ENCODE measurements at regions not wholly inside any gene's neighbourhood (a gene's known extent, or its start where the extent isn't known, plus 50 kb on each side); places are given as distances from the start of the nearest gene placed in this dataset.

- POLR2A ChIA-PET (ENCODE audit: partially characterized antibody): no interaction called here
- Histone ChIP-seq H3K36me3 (ENCODE audit: insufficient read depth, low read length) (no peaks in the 10 kb centered on the region), H3K27ac (ENCODE audit: low read depth, low read length) (no peak overlapping the region), H3K4me3 (ENCODE audit: low read length in 2 of 2) (no peak overlapping the region), H3K27me3 (ENCODE audit: insufficient read depth, low read length) (no peaks in the 10 kb centered on the region), H3K9me3 (ENCODE audit: control insufficient read depth in 1 of 2, low read length in 2 of 2) (no peaks in the 10 kb centered on the region), H3K4me1 (ENCODE audit: insufficient read depth, low read length) (no peaks in the 10 kb centered on the region)
- Mint-ChIP-seq H3K9me3 (peaks cover 4 to 51% (median 19%) of the 10 kb centered on the region in 8 donors), H3K36me3 (no peaks in the 10 kb centered on the region), H3K4me3 (no peak overlapping the region), H3K4me1 (no peaks in the 10 kb centered on the region), H3K27me3 (peaks cover 0 to 1% of the 10 kb centered on the region in 2 donors), H3K27ac (no peak overlapping the region)
- DNase-seq: no peak
- intact Hi-C loops (cut with micrococcal nuclease): no loop called here
- CTCF ChIA-PET (ENCODE audit: partially characterized antibody): no interaction called here
Observed at GRCh38 chr10:44704616-44705015, 206.5 kb upstream of the TMEM72 start.

- Mint-ChIP-seq H3K9me3 (peaks cover 6 to 35% (median 18%) of the 10 kb centered on the region in 8 donors), H3K4me3 (no peak overlapping the region), H3K27me3 (peaks cover 0 to 3% of the 10 kb centered on the region in 2 donors), H3K27ac (no peak overlapping the region), H3K4me1 (no peaks in the 10 kb centered on the region), H3K36me3 (no peaks in the 10 kb centered on the region)
- ChIA-PET POLR2A (ENCODE audit: partially characterized antibody) (no interaction called here), CTCF (ENCODE audit: partially characterized antibody) (no interaction called here)
- no peak for DNase-seq
- no peaks in the 10 kb centered on the region for H3K36me3 ChIP-seq (ENCODE audit: insufficient read depth, low read length)
- intact Hi-C loops (cut with micrococcal nuclease): no loop called here
- H3K27ac ChIP-seq (ENCODE audit: low read depth, low read length): no peak overlapping the region
- H3K4me3 ChIP-seq (ENCODE audit: low read length in 2 of 2): no peak overlapping the region
- H3K9me3 ChIP-seq (ENCODE audit: control insufficient read depth in 1 of 2, low read length in 2 of 2): no peaks in the 10 kb centered on the region
- no peaks in the 10 kb centered on the region for H3K27me3 ChIP-seq (ENCODE audit: insufficient read depth, low read length)
- no peaks in the 10 kb centered on the region for H3K4me1 ChIP-seq (ENCODE audit: insufficient read depth, low read length)
Observed at GRCh38 chr10:44706745-44707144, 204.4 kb upstream of the TMEM72 start.

- H3K27ac Mint-ChIP-seq: no peak overlapping the region
- no peaks in the 10 kb centered on the region for H3K36me3 Mint-ChIP-seq
- H3K4me3 Mint-ChIP-seq: no peak overlapping the region
- H3K27me3 Mint-ChIP-seq: peaks cover 2 to 3% of the 10 kb centered on the region in 2 donors
- H3K4me1 Mint-ChIP-seq: no peaks in the 10 kb centered on the region
- POLR2A ChIA-PET (ENCODE audit: partially characterized antibody): no interaction called here
- H3K27me3 ChIP-seq (ENCODE audit: insufficient read depth, low read length): no peaks in the 10 kb centered on the region
- no peak overlapping the region for H3K4me3 ChIP-seq (ENCODE audit: low read length in 2 of 2)
- CTCF ChIA-PET (ENCODE audit: partially characterized antibody): no interaction called here
- no peak for DNase-seq
- no peaks in the 10 kb centered on the region for H3K4me1 ChIP-seq (ENCODE audit: insufficient read depth, low read length)
- H3K27ac ChIP-seq (ENCODE audit: low read depth, low read length): no peak overlapping the region
- H3K36me3 ChIP-seq (ENCODE audit: insufficient read depth, low read length): no peaks in the 10 kb centered on the region
- H3K9me3 Mint-ChIP-seq: peaks cover 0 to 4% (median 1%) of the 10 kb centered on the region in 8 donors
- intact Hi-C loops (cut with micrococcal nuclease): no loop called here
- H3K9me3 ChIP-seq (ENCODE audit: control insufficient read depth in 1 of 2, low read length in 2 of 2): no peaks in the 10 kb centered on the region
Observed at GRCh38 chr10:44713307-44713706, 197.8 kb upstream of the TMEM72 start.

GRCh38 chr10:44714451-44714850, 196.7 kb upstream of the TMEM72 start:
- Mint-ChIP-seq H3K9me3 (peaks cover 0 to 11% (median 4%) of the 10 kb centered on the region in 8 donors), H3K27ac (no peak overlapping the region), H3K4me1 (no peaks in the 10 kb centered on the region), H3K36me3 (no peaks in the 10 kb centered on the region), H3K4me3 (no peak overlapping the region), H3K27me3 (peaks cover 1 to 2% of the 10 kb centered on the region in 2 donors)
- Histone ChIP-seq H3K4me1 (ENCODE audit: insufficient read depth, low read length) (no peaks in the 10 kb centered on the region), H3K36me3 (ENCODE audit: insufficient read depth, low read length) (no peaks in the 10 kb centered on the region), H3K27ac (ENCODE audit: low read depth, low read length) (no peak overlapping the region), H3K9me3 (ENCODE audit: control insufficient read depth in 1 of 2, low read length in 2 of 2) (no peaks in the 10 kb centered on the region), H3K4me3 (ENCODE audit: low read length in 2 of 2) (no peak overlapping the region), H3K27me3 (ENCODE audit: insufficient read depth, low read length) (no peaks in the 10 kb centered on the region)
- ChIA-PET CTCF (ENCODE audit: partially characterized antibody) (no interaction called here), POLR2A (ENCODE audit: partially characterized antibody) (no interaction called here)
- intact Hi-C loops (cut with micrococcal nuclease): no loop called here
- no peak for DNase-seq

- Mint-ChIP-seq H3K36me3 (no peaks in the 10 kb centered on the region), H3K4me3 (no peak overlapping the region), H3K27ac (no peak overlapping the region), H3K9me3 (peaks cover 0 to 8% (median 3%) of the 10 kb centered on the region in 8 donors), H3K4me1 (no peaks in the 10 kb centered on the region), H3K27me3 (peaks cover 0 to 2% of the 10 kb centered on the region in 2 donors)
- no peaks in the 10 kb centered on the region for H3K9me3 ChIP-seq (ENCODE audit: control insufficient read depth in 1 of 2, low read length in 2 of 2)
- no peaks in the 10 kb centered on the region for H3K27me3 ChIP-seq (ENCODE audit: insufficient read depth, low read length)
- CTCF ChIA-PET (ENCODE audit: partially characterized antibody): no interaction called here
- no peaks in the 10 kb centered on the region for H3K36me3 ChIP-seq (ENCODE audit: insufficient read depth, low read length)
- no peak for DNase-seq
- no peaks in the 10 kb centered on the region for H3K4me1 ChIP-seq (ENCODE audit: insufficient read depth, low read length)
- POLR2A ChIA-PET (ENCODE audit: partially characterized antibody): no interaction called here
- H3K27ac ChIP-seq (ENCODE audit: low read depth, low read length): no peak overlapping the region
- no peak overlapping the region for H3K4me3 ChIP-seq (ENCODE audit: low read length in 2 of 2)
- intact Hi-C loops (cut with micrococcal nuclease): no loop called here
Observed at GRCh38 chr10:44715136-44715535, 196.0 kb upstream of the TMEM72 start.

- no peak for DNase-seq
- no peak overlapping the region for H3K27ac ChIP-seq (ENCODE audit: low read depth, low read length)
- no peaks in the 10 kb centered on the region for H3K9me3 ChIP-seq (ENCODE audit: control insufficient read depth in 1 of 2, low read length in 2 of 2)
- Mint-ChIP-seq H3K9me3 (peaks cover 0 to 8% (median 3%) of the 10 kb centered on the region in 8 donors), H3K27me3 (peaks cover 0 to 2% of the 10 kb centered on the region in 2 donors), H3K27ac (no peak overlapping the region), H3K4me1 (no peaks in the 10 kb centered on the region), H3K36me3 (no peaks in the 10 kb centered on the region), H3K4me3 (no peak overlapping the region)
- intact Hi-C loops (cut with micrococcal nuclease): no loop called here
- no peaks in the 10 kb centered on the region for H3K27me3 ChIP-seq (ENCODE audit: insufficient read depth, low read length)
- no peak overlapping the region for H3K4me3 ChIP-seq (ENCODE audit: low read length in 2 of 2)
- no peaks in the 10 kb centered on the region for H3K36me3 ChIP-seq (ENCODE audit: insufficient read depth, low read length)
- no peaks in the 10 kb centered on the region for H3K4me1 ChIP-seq (ENCODE audit: insufficient read depth, low read length)
- ChIA-PET POLR2A (ENCODE audit: partially characterized antibody) (no interaction called here), CTCF (ENCODE audit: partially characterized antibody) (no interaction called here)
Observed at GRCh38 chr10:44716470-44717015, 194.6 kb upstream of the TMEM72 start.

- Mint-ChIP-seq H3K27me3 (peaks cover 1 to 2% of the 10 kb centered on the region in 2 donors), H3K4me1 (no peaks in the 10 kb centered on the region), H3K36me3 (no peaks in the 10 kb centered on the region), H3K4me3 (no peak overlapping the region), H3K9me3 (peaks cover 0 to 14% (median 6%) of the 10 kb centered on the region in 8 donors), H3K27ac (no peak overlapping the region)
- Histone ChIP-seq H3K4me1 (ENCODE audit: insufficient read depth, low read length) (no peaks in the 10 kb centered on the region), H3K27ac (ENCODE audit: low read depth, low read length) (no peak overlapping the region), H3K9me3 (ENCODE audit: control insufficient read depth in 1 of 2, low read length in 2 of 2) (no peaks in the 10 kb centered on the region), H3K36me3 (ENCODE audit: insufficient read depth, low read length) (no peaks in the 10 kb centered on the region), H3K27me3 (ENCODE audit: insufficient read depth, low read length) (no peaks in the 10 kb centered on the region), H3K4me3 (ENCODE audit: low read length in 2 of 2) (no peak overlapping the region)
- ChIA-PET POLR2A (ENCODE audit: partially characterized antibody) (no interaction called here), CTCF (ENCODE audit: partially characterized antibody) (no interaction called here)
- DNase-seq: no peak
- intact Hi-C loops (cut with micrococcal nuclease): no loop called here
Observed at GRCh38 chr10:44723082-44723481, 188.1 kb upstream of the TMEM72 start.

Measured in CD4-positive, alpha-beta memory T cell (primary cell).